Spinal cord (tissue), 9 donors: ENCODE measurements at regions not wholly inside any gene's neighbourhood (a gene's known extent, or its start where the extent isn't known, plus 50 kb on each side); places are given as distances from the start of the nearest gene placed in this dataset.

Experiments used
- DNase-seq, 6 donors: peaks; one replicate each; pipeline versions ENCODE4 v3.0.0 to v3.0.0-alpha.2; 2013 to 2015; ENCODE audit warnings: low spot score in 6 of 6, low read depth in 4 of 6
- H3K27ac ChIP-seq: one replicate; pipeline ENCODE4 v1.5.1; 2013; ENCODE audit warnings: low read depth, low read length, control low read depth
- H3K27me3 ChIP-seq: one replicate; pipeline ENCODE4 v1.6.1; 2013; ENCODE audit warnings: low read length; ENCODE audit not compliant: control insufficient read depth, insufficient read depth
- H3K36me3 ChIP-seq: one replicate; pipeline ENCODE4 v1.6.1; 2013; ENCODE audit warnings: low read length; ENCODE audit not compliant: control insufficient read depth, insufficient read depth
- H3K4me1 ChIP-seq: one replicate; pipeline ENCODE4 v1.6.1; 2013; ENCODE audit warnings: low read length; ENCODE audit not compliant: control insufficient read depth, insufficient read depth
- H3K4me3 ChIP-seq: one replicate; pipeline ENCODE4 v1.5.1; 2013; ENCODE audit warnings: low read depth, low read length, control low read depth
- H3K9me3 ChIP-seq: one replicate; pipeline ENCODE4 v1.6.1; 2013; ENCODE audit warnings: low read length; ENCODE audit not compliant: control insufficient read depth, insufficient read depth
- WGBS: methylation state at CpG from one replicate; pipeline ENCODE4 v1.1.5; 2013; ENCODE audit warnings: missing lambda C conversion rate; ENCODE audit not compliant: insufficient coverage; 5-methylcytosine and 5-hydroxymethylcytosine counted together
- donor health status: healthy.

- no peaks in the 10 kb centered on the region for H3K4me1 ChIP-seq
- no peak for DNase-seq
- H3K27ac ChIP-seq: no peak overlapping the region
- no peaks in the 10 kb centered on the region for H3K9me3 ChIP-seq
- WGBS: no CpG with 5 or more reads among the region's 2 CpGs
- no peaks in the 10 kb centered on the region for H3K27me3 ChIP-seq
- H3K36me3 ChIP-seq: no peaks in the 10 kb centered on the region
- no peak overlapping the region for H3K4me3 ChIP-seq
These were observed 115.6 kb upstream of the CYP1B1 start for GRCh38 chr2:38191516-38191915.

- no peak for DNase-seq
- no CpG with 5 or more reads among the region's 3 CpGs for WGBS
- Histone ChIP-seq H3K9me3 (no peaks in the 10 kb centered on the region), H3K36me3 (no peaks in the 10 kb centered on the region), H3K4me3 (no peak overlapping the region), H3K27ac (no peak overlapping the region), H3K27me3 (no peaks in the 10 kb centered on the region), H3K4me1 (no peaks in the 10 kb centered on the region)
These were observed 114.7 kb upstream of the CYP1B1 start for GRCh38 chr2:38190542-38191218.

GRCh38 chr2:38187541-38188011, 111.6 kb upstream of the CYP1B1 start:
- no peaks in the 10 kb centered on the region for H3K4me1 ChIP-seq
- no peaks in the 10 kb centered on the region for H3K27me3 ChIP-seq
- peak in 1 of 6 donors; percentile 76 for DNase-seq
- peak overlapping the region; percentile 78 for H3K27ac ChIP-seq
- no peaks in the 10 kb centered on the region for H3K36me3 ChIP-seq
- 50% methylated on average over 1 of the region's 5 CpGs for WGBS
- H3K9me3 ChIP-seq: no peaks in the 10 kb centered on the region
- no peak overlapping the region for H3K4me3 ChIP-seq

GRCh38 chr2:38185012-38185491, 109.1 kb upstream of the CYP1B1 start:
- no peak for DNase-seq
- no CpG with 5 or more reads among the region's 1 CpG for WGBS
- Histone ChIP-seq H3K4me3 (no peak overlapping the region), H3K27ac (peak overlapping the region; percentile 42), H3K27me3 (no peaks in the 10 kb centered on the region), H3K9me3 (no peaks in the 10 kb centered on the region), H3K36me3 (no peaks in the 10 kb centered on the region), H3K4me1 (no peaks in the 10 kb centered on the region)

- Histone ChIP-seq H3K4me1 (no peaks in the 10 kb centered on the region), H3K27me3 (no peaks in the 10 kb centered on the region), H3K27ac (peak overlapping the region; percentile 36), H3K36me3 (no peaks in the 10 kb centered on the region), H3K9me3 (no peaks in the 10 kb centered on the region), H3K4me3 (no peak overlapping the region)
- no peak for DNase-seq
- 78% methylated on average over 3 of the region's 4 CpGs for WGBS
These were observed 106.6 kb upstream of the CYP1B1 start for GRCh38 chr2:38182492-38183003.

GRCh38 chr2:38181806-38182491, 106.0 kb upstream of the CYP1B1 start:
- Histone ChIP-seq H3K27me3 (no peaks in the 10 kb centered on the region), H3K9me3 (no peaks in the 10 kb centered on the region), H3K36me3 (no peaks in the 10 kb centered on the region), H3K4me1 (no peaks in the 10 kb centered on the region), H3K4me3 (no peak overlapping the region), H3K27ac (peak overlapping the region; percentile 36)
- peak in 1 of 6 donors; percentile 40 for DNase-seq
- WGBS: no CpG with 5 or more reads among the region's 5 CpGs

- H3K4me1 ChIP-seq: no peaks in the 10 kb centered on the region
- H3K4me3 ChIP-seq: no peak overlapping the region
- no peaks in the 10 kb centered on the region for H3K9me3 ChIP-seq
- H3K27ac ChIP-seq: no peak overlapping the region
- no peaks in the 10 kb centered on the region for H3K36me3 ChIP-seq
- H3K27me3 ChIP-seq: no peaks in the 10 kb centered on the region
- WGBS: no CpG with 5 or more reads among the region's 3 CpGs
- no peak for DNase-seq
These were observed 104.8 kb upstream of the CYP1B1 start for GRCh38 chr2:38180754-38181153.

GRCh38 chr2:38178556-38179419, 102.8 kb upstream of the CYP1B1 start:
- Histone ChIP-seq H3K4me3 (no peak overlapping the region), H3K27ac (peak overlapping the region; percentile 29), H3K9me3 (no peaks in the 10 kb centered on the region), H3K4me1 (no peaks in the 10 kb centered on the region), H3K36me3 (no peaks in the 10 kb centered on the region), H3K27me3 (no peaks in the 10 kb centered on the region)
- WGBS: 61% methylated on average over 5 of the region's 5 CpGs
- DNase-seq: peak in 1 of 6 donors; percentile 57

- Histone ChIP-seq H3K36me3 (no peaks in the 10 kb centered on the region), H3K27ac (peak overlapping the region; percentile 29), H3K4me3 (no peak overlapping the region), H3K27me3 (no peaks in the 10 kb centered on the region), H3K4me1 (no peaks in the 10 kb centered on the region), H3K9me3 (no peaks in the 10 kb centered on the region)
- 100% methylated on average over 1 of the region's 3 CpGs for WGBS
- no peak for DNase-seq
These were observed 102.2 kb upstream of the CYP1B1 start for GRCh38 chr2:38178119-38178518.
